Uterus (tissue), 3 donors: ENCODE measurements at regions not wholly inside any gene's neighbourhood (a gene's known extent, or its start where the extent isn't known, plus 50 kb on each side); places are given as distances from the start of the nearest gene placed in this dataset.

Experiments used
- DNase-seq, 2 donors: peaks; one replicate each; pipeline ENCODE4 v3.0.0-alpha.2; 2019 to 2020
- H3K27ac ChIP-seq, 2 donors: fragments of 200-600 bp; sonication (generic); 1 replicate in 1 of 2; 2 replicates in 1 of 2; pipeline ENCODE4 v1.5.1; 2016 to 2018
- H3K27me3 ChIP-seq, 2 donors: fragments of 200-600 bp; sonication (generic); one replicate each; pipeline ENCODE4 v1.5.1; 2018 to 2019; ENCODE audit warnings: control low read depth in 1 of 2
- H3K36me3 ChIP-seq, 2 donors: fragments of 200-600 bp; sonication (generic); one replicate each; pipeline ENCODE4 v1.5.1; 2019; ENCODE audit warnings: control low read depth in 1 of 2
- H3K4me1 ChIP-seq, 2 donors: fragments of 200-600 bp; sonication (generic); one replicate each; pipeline ENCODE4 v1.5.1; 2018 to 2019; ENCODE audit warnings: control low read depth in 1 of 2
- H3K4me3 ChIP-seq, 2 donors: fragments of 200-600 bp; sonication (generic); 1 replicate in 1 of 2; 2 replicates in 1 of 2; pipeline ENCODE4 v1.5.1; 2018 to 2019; ENCODE audit warnings: mild to moderate bottlenecking in 1 of 2
- H3K9me3 ChIP-seq, 2 donors: fragments of 200-600 bp; sonication (generic); one replicate each; pipeline ENCODE4 v1.5.1; 2019; ENCODE audit warnings: control low read depth in 1 of 2
- CTCF ChIP-seq, 4 experiments: fragments of 200-600 bp in 2 of 4; fragments of 450-650 bp in 2 of 4; sonication (generic) in 2 of 4; IDR thresholded peaks; one replicate each; pipeline ENCODE4 v1.5.1; 2016 to 2019; ENCODE audit warnings: antibody characterized with exemption in 4 of 4, mild to moderate bottlenecking in 2 of 4, moderate library complexity in 1 of 4
- POLR2A ChIP-seq, 2 donors: fragments of 450-650 bp; IDR thresholded peaks; one replicate each; pipeline ENCODE4 v1.6.1; 2016; ENCODE audit warnings: antibody characterized with exemption in 2 of 2, mild to moderate bottlenecking in 1 of 2, moderate library complexity in 1 of 2
- intact Hi-C: fragments of 100-400 bp; cut with DNase I; formaldehyde crosslinking; loops from one replicate; pipeline ENCODE4 v1.15.1; 2023; ENCODE audit warnings: low total_unique reads
- donor health status: DM: yes; HTN: yes; CAD: no.

DNA sequence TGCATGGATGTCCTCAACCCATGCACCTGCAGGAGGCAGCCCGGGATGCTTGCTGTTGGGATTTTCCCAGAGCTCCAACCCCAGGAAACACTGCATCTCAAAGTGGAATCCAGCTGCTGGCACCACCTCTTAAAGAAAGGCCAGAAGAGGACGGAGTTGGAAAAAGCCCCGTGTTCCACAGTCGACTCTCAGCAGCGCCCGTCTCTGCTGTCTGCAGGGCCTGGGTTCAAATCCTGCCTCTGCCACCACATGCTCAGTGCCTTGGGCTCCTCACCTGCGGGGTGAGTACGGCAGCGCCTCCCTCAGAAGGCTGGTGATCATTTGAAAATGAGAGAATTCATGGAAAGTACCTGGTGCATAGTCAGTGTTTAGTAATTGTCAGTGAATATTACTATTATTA is 65.6 kb upstream of the ZNF716 start:
- Histone ChIP-seq H3K27ac (no peak overlapping the region), H3K27me3 (no peaks in the 10 kb centered on the region), H3K36me3 (no peaks in the 10 kb centered on the region), H3K9me3 (no peaks in the 10 kb centered on the region), H3K4me1 (no peaks in the 10 kb centered on the region), H3K4me3 (no peak overlapping the region)
- intact Hi-C loops, result no loop called here
- no peak for DNase-seq
- TF ChIP-seq CTCF (IDR thresholded peaks at IDR 0.05) (no peak), POLR2A (IDR thresholded peaks at IDR 0.05) (no peak)

DNA sequence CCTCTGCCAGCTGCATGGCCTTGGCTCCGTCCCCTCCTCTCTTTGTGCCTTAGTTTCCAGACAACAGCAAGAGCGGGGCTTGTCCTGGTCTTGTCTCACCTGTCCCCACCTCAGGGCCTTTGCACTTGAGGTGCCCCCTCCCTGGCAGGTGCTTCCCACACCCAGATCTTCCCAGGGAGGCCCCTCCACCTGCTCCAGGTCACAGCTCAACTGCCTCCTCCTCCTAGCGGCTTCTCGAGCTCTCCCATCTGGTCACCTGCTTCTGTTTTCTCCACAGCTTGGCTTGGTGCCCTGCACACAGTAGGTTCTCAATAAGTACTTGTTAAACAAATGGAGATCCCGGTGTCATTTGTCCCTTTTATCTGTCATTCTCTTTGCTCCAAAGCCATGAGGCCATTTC is 64.3 kb upstream of the ZNF716 start:
- TF ChIP-seq CTCF (IDR thresholded peaks at IDR 0.05), result no peak
- TF ChIP-seq POLR2A (IDR thresholded peaks at IDR 0.05), result no peak
- Histone ChIP-seq H3K36me3 (no peaks in the 10 kb centered on the region), H3K27me3 (no peaks in the 10 kb centered on the region), H3K4me3 (no peak overlapping the region), H3K27ac (no peak overlapping the region), H3K9me3 (no peaks in the 10 kb centered on the region), H3K4me1 (no peaks in the 10 kb centered on the region)
- no peak for DNase-seq
- intact Hi-C loops, result no loop called here

DNA sequence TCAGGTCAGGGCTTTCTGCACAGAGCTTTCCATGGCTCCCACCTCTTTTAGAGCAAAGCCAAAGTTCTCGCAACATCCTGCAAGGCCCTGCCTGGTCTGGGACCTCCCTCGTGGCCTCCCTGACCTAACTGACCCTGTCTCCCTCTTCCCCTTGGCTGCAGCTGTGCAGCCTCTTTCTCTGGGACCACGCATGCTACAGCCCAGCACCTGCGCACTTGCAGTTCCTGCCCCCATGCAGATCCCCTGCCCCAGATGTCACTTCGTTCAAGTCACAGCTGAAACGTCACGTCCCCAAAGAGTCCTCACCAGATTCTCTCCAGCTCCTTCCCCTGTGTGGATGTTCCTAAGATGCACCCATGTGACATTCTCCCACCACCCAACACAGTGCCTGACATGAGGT is 61.2 kb upstream of the ZNF716 start:
- no peaks in the 10 kb centered on the region for H3K27me3 ChIP-seq
- no peaks in the 10 kb centered on the region for H3K4me1 ChIP-seq
- no peak overlapping the region for H3K4me3 ChIP-seq
- no peaks in the 10 kb centered on the region for H3K9me3 ChIP-seq
- TF ChIP-seq CTCF (IDR thresholded peaks at IDR 0.05) (no peak), POLR2A (IDR thresholded peaks at IDR 0.05) (no peak)
- no peak for DNase-seq
- intact Hi-C loops, result no loop called here
- no peaks in the 10 kb centered on the region for H3K36me3 ChIP-seq
- no peak overlapping the region for H3K27ac ChIP-seq

DNA sequence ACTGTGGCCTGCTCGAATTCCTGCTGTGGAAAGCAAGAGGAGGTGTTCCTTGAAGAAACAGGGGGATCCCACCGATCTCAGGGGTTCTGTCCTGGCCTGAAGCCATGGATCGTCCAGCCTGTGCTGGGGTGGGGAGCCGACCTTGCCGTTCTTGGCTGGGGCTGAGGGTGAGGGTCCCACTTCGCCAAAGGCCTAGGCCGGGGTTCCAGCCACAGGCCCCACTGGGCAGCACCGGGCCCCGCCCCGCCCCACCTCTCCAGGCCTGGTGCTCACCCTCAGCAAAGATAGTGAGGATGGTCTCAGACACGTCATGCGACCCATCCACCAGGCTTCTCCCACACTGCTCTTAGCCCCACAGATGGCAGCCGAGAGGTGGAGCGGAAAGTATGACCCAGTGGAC is 51.4 kb upstream of the ZNF716 start:
- Histone ChIP-seq H3K4me3 (no peak overlapping the region), H3K27ac (no peak overlapping the region), H3K27me3 (no peaks in the 10 kb centered on the region), H3K9me3 (peaks cover 0 to 3% of the 10 kb centered on the region in 2 donors), H3K36me3 (no peaks in the 10 kb centered on the region), H3K4me1 (no peaks in the 10 kb centered on the region)
- DNase-seq, result no peak
- TF ChIP-seq CTCF (IDR thresholded peaks at IDR 0.05), result no peak
- TF ChIP-seq POLR2A (IDR thresholded peaks at IDR 0.05), result no peak
- intact Hi-C loops, result no loop called here

GRCh38 chr7:57399251-57399940 is 50.6 kb upstream of the ZNF716 start:
- H3K9me3 ChIP-seq, result peaks cover 0 to 3% of the 10 kb centered on the region in 2 donors
- H3K4me3 ChIP-seq, result no peak overlapping the region
- intact Hi-C loops, result no loop called here
- H3K27ac ChIP-seq, result no peak overlapping the region
- H3K4me1 ChIP-seq, result no peaks in the 10 kb centered on the region
- no peak for DNase-seq
- no peaks in the 10 kb centered on the region for H3K27me3 ChIP-seq
- H3K36me3 ChIP-seq, result no peaks in the 10 kb centered on the region
- no peak for TF ChIP-seq POLR2A (IDR thresholded peaks at IDR 0.05)
- no peak for TF ChIP-seq CTCF (IDR thresholded peaks at IDR 0.05)
